ENCODE measurements at regions not wholly inside any gene's neighbourhood (a gene's known extent, or its start where the extent isn't known, plus 50 kb on each side); places are given as distances from the start of the nearest gene placed in this dataset.
"Not testable (repeated sequence)": the region's sequence is repeated elsewhere in the genome, so short reads cannot be mapped to it uniquely, and the experiment has no call there.

DNA sequence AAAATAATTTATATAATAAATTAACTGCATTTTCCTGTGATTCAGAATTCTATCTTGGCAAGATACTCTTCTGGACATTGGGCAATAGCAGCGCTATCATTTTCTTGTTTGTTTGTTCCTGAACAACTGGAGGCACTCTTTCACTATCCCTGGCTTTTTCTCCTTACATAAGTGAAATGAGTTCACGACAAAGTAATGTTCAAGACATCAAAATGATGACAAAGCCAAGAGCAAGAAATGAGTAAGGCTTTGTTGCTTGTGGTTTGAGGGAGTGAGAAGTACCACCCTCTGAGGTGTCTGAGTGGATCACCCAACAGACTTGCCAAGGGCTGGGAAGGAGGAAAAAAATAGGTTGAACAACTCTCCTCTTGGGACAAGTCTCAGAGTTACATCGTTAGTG, 466.6 kb upstream of the JAG1 start:
- no peak for DNase-seq

GRCh38 chr20:11143481-11143880, 469.7 kb upstream of the JAG1 start:
- no peak for DNase-seq

GRCh38 chr20:11144114-11144950, 470.5 kb upstream of the JAG1 start:
- peak; percentile 53 for DNase-seq

DNA sequence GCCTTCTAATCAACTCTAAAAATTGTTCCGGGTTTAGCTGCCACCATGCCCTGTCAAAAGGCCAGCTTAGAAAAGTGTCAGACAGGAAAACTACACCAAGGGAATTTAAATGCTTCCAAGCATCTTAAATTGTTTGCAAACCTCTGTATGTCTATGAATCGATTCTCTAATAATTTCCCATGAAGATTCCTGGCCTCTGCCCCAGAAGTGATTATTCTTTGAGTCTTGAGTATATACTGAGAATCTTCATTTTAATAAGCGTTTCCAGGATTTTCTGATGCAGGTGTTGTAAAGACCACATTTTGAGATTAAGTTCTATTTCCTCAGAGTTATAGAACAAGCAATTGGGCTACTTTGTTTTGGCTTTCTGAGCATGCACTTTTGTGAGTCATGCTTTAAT, 471.8 kb upstream of the JAG1 start:
- no peak for DNase-seq

DNA sequence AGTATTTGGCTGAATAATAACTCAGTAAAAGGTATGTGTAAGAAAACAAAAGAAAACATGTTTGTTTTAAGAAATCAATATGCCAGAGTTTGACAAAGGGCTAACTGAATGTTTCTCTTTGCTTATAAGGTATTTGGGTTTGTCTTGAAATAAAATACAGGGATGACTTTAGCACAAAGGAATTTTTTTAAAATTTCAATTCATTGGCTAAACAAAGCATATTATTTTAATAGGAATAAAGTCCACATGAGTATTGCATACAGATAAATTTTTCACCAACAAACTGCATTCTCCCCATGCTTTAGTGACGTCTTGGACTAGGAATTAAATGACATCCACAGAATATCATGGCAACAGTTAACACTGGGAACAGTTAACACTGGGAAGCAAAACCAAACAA, 480.0 kb upstream of the JAG1 start:
- peak; percentile 28 for DNase-seq

- DNase-seq: peak; percentile 29
Observed at GRCh38 chr20:11155156-11155756, 481.5 kb upstream of the JAG1 start.

- DNase-seq: no peak
Observed at GRCh38 chr20:11156922-11157321, 483.1 kb upstream of the JAG1 start.

GRCh38 chr20:11158146-11158545, 484.3 kb upstream of the JAG1 start:
- no peak for DNase-seq

DNA sequence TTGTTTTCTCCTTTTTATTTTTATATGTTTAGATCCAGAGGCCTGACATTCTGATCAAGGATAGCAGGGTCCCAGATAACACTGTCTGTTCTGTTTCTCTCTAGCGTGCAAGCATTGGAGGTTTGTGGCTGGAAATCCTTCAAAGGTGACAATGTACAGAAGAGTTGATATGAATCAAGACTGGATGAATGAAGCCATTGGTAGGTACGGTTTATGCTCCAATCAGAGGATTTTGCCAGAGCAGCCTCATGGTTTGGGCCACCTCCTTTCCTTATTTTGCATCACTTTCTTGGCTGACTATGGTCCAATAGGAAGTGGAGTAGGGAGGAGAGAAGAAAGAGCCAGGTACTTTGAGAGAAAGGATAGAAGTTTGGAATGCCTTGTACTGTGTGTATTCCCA, 484.8 kb upstream of the JAG1 start:
- no peak for DNase-seq

DNA sequence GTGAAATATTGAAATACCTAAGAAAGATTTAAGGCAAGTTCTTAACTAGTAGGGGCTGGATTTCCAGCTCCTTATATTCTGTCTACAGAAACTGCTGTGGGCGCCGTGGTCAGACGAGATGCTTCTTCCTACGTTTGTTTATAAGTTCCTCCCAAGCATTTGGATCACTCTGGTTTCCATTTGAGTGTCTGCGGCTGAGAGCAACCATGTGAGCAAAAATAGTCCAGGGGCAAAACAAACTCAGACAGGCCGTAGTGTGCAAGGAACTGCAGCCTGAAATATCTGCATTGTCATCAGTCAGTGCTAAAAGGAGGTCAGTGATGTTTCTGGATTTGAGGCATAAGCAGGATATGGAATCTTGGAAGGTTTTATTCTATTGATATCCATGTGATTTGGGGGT, 485.9 kb upstream of the JAG1 start:
- DNase-seq: peak; percentile 52

DNA sequence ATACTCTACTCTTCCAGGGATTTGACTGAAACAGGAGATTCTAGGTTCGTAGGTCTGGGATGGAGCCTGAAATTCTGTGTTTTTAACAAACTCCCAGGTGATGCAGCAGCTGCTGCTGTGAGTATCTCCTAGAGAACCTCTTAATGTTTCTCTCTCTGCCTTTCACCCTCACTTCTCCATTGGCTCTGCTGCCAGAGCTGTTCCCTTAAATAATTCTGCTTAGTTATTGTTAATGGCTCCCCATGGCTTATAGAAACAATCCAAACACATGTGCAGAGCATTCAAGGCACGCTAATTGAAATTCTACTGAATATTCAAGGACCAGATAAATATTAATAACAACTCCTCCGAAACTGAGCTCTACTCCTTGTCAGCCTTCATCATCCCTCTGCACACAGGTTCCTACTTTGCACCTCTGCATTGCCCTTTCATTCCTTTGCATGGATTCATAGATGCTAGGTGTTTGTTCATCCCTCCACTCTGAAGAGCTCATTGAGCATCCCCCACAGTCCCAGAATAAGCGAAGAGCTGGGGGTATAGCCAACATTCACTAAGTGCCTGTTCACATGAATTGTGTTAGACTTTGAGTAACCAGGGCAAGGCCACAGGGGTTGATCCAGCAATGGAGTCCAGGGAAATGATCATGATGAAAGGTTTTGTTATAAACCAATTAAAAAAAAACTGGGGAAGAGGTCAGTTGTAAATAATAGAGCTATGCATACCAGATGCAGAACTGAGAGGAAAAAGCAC, 488.4 kb upstream of the JAG1 start:
- DNase-seq: peak; percentile 76

GRCh38 chr20:11165789-11166188, 492.0 kb upstream of the JAG1 start:
- DNase-seq: no peak

DNA sequence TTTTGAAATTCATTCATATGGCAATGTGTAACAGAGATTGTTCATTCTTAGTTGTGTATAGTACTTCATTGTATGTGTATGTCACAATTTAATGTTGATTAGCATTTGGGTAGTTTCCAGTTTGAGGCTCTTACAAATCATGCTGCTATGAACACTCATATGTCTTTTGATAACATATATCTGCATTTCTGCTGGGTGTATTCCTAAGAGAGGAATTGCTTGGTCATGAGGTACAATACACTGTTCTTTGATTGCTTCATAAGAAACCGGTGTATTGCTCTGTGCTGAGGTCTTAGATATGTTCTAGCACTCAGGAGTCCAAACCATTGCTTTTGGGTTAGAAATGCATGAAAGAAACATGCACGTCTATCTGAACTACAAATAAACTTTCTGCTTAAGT, 492.9 kb upstream of the JAG1 start:
- no peak for DNase-seq

GRCh38 chr20:11168026-11168425, 494.2 kb upstream of the JAG1 start:
- no peak for DNase-seq

DNA sequence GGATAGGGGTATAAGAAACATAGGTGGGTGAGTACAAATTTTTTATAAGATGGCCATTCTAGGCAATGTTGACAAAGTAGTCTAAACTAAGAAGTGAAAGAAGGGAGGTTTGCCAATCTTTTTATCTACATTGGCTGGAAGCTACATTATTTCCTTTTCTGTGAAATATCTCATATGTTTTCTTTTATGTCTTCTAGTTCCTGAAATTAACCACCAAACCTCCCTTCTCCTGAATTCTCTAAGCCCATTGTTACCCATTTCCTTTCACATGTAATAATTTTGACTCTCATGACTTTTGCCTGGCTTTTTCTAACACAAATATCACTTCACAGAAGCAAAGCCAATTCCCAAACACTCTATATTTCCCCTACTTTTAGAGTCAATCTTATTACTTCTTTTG, 496.2 kb upstream of the JAG1 start:
- DNase-seq: no peak

DNA sequence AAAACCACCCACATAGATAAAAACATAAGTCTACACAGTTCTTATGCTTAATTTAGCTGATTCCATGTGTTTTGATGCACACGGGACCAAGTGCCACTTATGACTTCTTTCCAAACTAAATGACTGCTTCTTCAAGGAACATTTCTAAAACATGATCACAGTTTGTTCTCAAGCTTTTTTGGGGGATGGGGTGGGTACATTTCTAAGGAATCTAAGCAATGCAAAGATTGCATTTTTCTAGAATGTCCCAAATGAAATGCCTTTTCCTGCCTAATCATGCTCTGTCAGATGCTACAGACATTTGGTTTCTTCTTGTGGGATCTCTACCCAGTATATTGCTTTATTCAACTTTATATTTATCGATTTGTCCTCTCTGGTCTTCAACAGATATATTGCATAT, 496.8 kb upstream of the JAG1 start:
- DNase-seq: no peak

- DNase-seq: no peak
Observed at GRCh38 chr20:11172881-11173280, 499.1 kb upstream of the JAG1 start.

GRCh38 chr20:11173916-11174315, 500.1 kb upstream of the JAG1 start:
- DNase-seq: no peak

- no peak for DNase-seq
Observed at GRCh38 chr20:11174861-11175260, 501.1 kb upstream of the JAG1 start.

- DNase-seq: no peak
Observed at GRCh38 chr20:11176431-11176830, 502.6 kb upstream of the JAG1 start.

DNA sequence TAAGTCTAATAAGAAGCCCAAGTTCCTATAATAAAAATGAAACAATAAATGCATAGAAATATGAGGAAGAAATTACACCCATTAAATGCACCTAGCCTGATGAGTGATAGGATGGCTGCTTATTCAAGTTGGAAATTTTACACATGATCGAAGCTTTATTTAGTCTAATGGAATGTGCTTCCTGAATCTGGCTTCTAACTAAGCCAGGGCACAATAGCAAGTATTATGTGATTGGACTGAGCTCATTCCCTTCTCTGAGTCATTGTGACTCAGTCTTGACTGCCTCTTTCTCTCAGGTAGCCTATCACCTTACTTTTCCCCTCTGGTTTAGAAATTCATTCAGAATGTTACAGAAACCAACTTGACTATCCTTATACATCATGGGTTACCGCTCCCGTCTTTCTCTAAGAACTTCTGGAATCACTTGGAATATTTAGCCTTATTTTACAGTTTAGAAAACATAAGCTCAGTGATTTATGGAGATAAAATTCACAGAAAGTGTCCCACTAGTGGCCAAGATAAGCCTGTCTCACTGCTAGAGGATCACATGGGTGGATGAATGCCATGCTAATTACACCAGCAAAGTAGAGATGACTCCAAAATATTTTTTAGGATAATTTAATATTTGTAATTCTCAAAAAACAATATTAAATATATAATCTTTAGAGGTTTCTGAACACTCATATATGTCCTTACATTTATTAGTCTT, 505.3 kb upstream of the JAG1 start:
- DNase-seq: no peak

- no peak for DNase-seq
Observed at GRCh38 chr20:11180186-11180585, 506.4 kb upstream of the JAG1 start.

- not testable (repeated sequence) for DNase-seq
Observed at GRCh38 chr20:11181129-11181528, 507.3 kb upstream of the JAG1 start.
